Stimulated activated memory B cell treated with anti-CD40 and anti-IgM and Interleukin-4, amounts not matched to agents 10 μg/mL and 1 μg/mL and 100 μg/mL, for 72 hours (primary cell): ENCODE measurements at regions not wholly inside any gene's neighbourhood (a gene's known extent, or its start where the extent isn't known, plus 50 kb on each side); places are given as distances from the start of the nearest gene placed in this dataset.
A peak's percentile ranks its signal among the peaks of the same experiment; 100 is the strongest.
"Not testable (repeated sequence)": the region's sequence is repeated elsewhere in the genome, so short reads cannot be mapped to it uniquely, and the experiment has no call there.

Experiments
- ATAC-seq: fragments of 150-1000 bp; cut with Tn5 transposase; 2 replicates; pipeline ENCODE4 v1.10.0; 2021
- H3K27ac Mint-ChIP-seq: one replicate; pipeline ENCODE4 v1.8.0; 2022; ENCODE audit warnings: mild to moderate bottlenecking, mixed read lengths
- H3K27me3 Mint-ChIP-seq: one replicate; pipeline ENCODE4 v1.8.0; 2022; ENCODE audit warnings: mixed read lengths
- H3K36me3 Mint-ChIP-seq: one replicate; pipeline ENCODE4 v1.8.0; 2022; ENCODE audit warnings: mixed read lengths
- H3K4me1 Mint-ChIP-seq: one replicate; pipeline ENCODE4 v1.8.0; 2022; ENCODE audit warnings: mixed read lengths
- H3K4me3 Mint-ChIP-seq: one replicate; pipeline ENCODE4 v1.8.0; 2022; ENCODE audit warnings: mild to moderate bottlenecking, moderate library complexity, mixed read lengths
- H3K9me3 Mint-ChIP-seq: one replicate; pipeline ENCODE4 v1.8.0; 2022; ENCODE audit warnings: mixed read lengths

DNA sequence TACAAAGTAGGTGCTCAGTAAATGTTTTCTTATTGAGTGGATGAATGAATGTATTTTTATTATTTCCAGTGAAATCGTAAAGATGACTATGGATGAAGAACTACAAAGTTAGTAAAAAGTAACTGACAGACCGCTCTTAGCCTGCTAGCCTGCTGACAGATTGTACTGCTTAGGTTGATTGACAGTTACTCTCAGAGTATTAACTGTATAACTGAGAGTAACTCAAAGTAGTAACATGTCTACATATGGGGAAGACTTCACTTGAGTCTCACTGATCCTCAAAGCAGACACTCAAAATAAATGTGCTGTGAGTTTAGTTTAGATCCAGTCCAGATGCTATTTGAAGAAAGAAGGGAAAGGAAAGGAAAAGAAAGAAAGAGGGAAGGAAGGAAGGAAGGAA lies 272.3 kb upstream of the AMIGO2 start:
- Mint-ChIP-seq H3K4me3 (peak overlapping the region; percentile 50), H3K4me1 (peaks cover 63% of the 10 kb centered on the region), H3K27ac (peak overlapping the region; percentile 94), H3K27me3 (no peaks in the 10 kb centered on the region), H3K9me3 (peaks cover 9% of the 10 kb centered on the region), H3K36me3 (peaks cover 26% of the 10 kb centered on the region)
- no peak for ATAC-seq

DNA sequence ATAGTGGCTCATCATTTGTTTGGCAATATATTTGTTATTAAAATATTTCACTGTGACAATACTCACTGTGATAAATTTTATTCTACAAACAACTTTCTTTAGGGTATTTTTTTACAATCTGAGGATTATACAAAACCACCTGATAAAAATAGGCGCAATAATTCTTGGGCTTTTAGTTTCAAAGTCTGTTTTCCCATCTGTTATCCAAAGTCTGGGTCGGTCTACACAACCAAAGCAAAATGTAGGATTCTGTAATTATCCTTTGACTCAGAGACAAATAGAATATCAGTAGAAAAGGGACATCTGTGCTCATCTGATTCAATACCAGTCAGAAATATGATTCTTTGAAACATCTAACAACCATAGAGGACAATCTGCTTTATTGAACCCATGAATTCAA lies 271.8 kb upstream of the AMIGO2 start:
- H3K4me3 Mint-ChIP-seq = no peak overlapping the region
- peak overlapping the region; percentile 94 for H3K27ac Mint-ChIP-seq
- H3K4me1 Mint-ChIP-seq = peaks cover 58% of the 10 kb centered on the region
- ATAC-seq = no peak
- no peaks in the 10 kb centered on the region for H3K27me3 Mint-ChIP-seq
- peaks cover 21% of the 10 kb centered on the region for H3K36me3 Mint-ChIP-seq
- H3K9me3 Mint-ChIP-seq = peaks cover 6% of the 10 kb centered on the region

DNA sequence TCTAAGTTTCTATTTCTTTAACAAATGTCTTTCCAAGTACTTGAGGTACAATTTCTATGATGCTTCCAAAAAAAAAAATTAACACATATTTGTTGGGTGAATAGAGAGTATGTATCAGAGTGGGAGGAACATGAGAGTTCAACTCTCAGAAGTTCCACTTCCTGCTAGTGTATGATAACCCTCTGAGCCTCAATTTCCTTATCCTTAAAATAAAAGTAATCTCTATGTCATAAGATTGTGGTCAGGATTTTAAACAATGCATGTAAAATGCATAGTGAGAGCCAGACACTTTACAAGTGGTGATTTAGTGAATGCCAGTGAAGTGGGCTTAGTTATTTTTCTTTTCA lies 270.3 kb upstream of the AMIGO2 start:
- H3K4me1 Mint-ChIP-seq = peaks cover 43% of the 10 kb centered on the region
- no peaks in the 10 kb centered on the region for H3K27me3 Mint-ChIP-seq
- H3K9me3 Mint-ChIP-seq = peaks cover 3% of the 10 kb centered on the region
- peak; percentile 66 for ATAC-seq
- no peak overlapping the region for H3K4me3 Mint-ChIP-seq
- H3K27ac Mint-ChIP-seq = peak overlapping the region; percentile 92
- peaks cover 15% of the 10 kb centered on the region for H3K36me3 Mint-ChIP-seq

GRCh38 chr12:47349137-47350061 lies 269.6 kb upstream of the AMIGO2 start:
- Mint-ChIP-seq H3K27me3 (no peaks in the 10 kb centered on the region), H3K27ac (peak overlapping the region; percentile 92), H3K36me3 (peaks cover 15% of the 10 kb centered on the region), H3K4me3 (peak overlapping the region; percentile 12), H3K9me3 (peaks cover 3% of the 10 kb centered on the region), H3K4me1 (peaks cover 42% of the 10 kb centered on the region)
- ATAC-seq = peak; percentile 90

DNA sequence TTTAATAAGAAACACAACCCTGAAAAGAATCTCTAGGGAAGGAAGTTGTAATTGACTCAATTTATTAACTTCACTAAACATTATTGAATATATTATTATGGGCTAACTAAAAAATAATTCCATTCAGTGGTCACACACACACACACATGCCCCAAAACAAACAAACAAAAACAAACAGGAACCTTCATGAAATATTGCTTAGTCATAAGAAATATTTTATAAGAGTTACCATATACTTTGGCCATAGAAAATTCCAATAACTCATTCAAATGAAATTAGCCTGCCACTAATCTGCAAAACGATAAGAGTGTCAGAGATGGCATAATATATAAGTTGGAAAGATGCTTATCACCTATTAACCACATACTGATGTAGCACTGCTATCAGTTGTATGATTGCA lies 268.4 kb upstream of the AMIGO2 start:
- H3K27ac Mint-ChIP-seq = peak overlapping the region; percentile 92
- peaks cover 32% of the 10 kb centered on the region for H3K4me1 Mint-ChIP-seq
- no peaks in the 10 kb centered on the region for H3K27me3 Mint-ChIP-seq
- peaks cover 3% of the 10 kb centered on the region for H3K9me3 Mint-ChIP-seq
- no peak for ATAC-seq
- H3K4me3 Mint-ChIP-seq = no peak overlapping the region
- peaks cover 6% of the 10 kb centered on the region for H3K36me3 Mint-ChIP-seq

DNA sequence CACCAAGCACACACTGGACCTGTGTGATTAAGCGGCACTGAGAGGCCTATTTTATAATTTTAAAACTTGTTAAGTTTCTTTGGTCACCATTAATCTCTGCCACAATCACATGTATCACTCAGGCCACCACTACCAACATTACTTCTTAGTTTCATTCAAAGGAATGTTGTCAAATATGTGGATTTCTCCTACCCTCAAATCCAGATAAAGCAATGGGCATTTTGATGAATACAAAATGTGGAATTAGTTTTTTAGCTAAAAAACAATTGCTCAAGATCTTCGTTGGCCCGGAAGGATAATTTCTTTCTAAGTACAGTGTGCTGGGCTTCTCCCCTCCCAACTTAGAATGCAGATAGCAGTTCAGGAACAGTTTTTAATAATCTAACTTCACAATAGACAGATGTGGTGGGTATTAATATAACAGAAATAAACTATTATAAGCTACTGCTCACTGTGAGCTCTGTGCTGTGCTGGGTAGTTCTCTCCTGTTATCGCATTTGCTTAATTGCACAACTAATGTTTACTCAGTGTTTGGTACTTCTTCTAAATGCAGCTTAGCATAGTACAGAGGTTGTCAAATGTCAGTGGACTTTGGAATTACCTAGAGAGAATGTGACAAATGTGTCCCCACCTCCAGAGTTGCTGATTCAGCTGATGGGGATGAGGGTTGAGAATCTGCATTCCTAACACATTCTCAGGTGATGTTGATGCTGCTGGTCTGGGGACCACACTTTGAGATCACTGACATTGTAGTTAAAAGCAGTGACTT lies 266.7 kb upstream of the AMIGO2 start:
- H3K36me3 Mint-ChIP-seq = no peaks in the 10 kb centered on the region
- no peak overlapping the region for H3K4me3 Mint-ChIP-seq
- H3K27ac Mint-ChIP-seq = no peak overlapping the region
- no peaks in the 10 kb centered on the region for H3K9me3 Mint-ChIP-seq
- peaks cover 21% of the 10 kb centered on the region for H3K4me1 Mint-ChIP-seq
- H3K27me3 Mint-ChIP-seq = no peaks in the 10 kb centered on the region
- ATAC-seq = no peak

DNA sequence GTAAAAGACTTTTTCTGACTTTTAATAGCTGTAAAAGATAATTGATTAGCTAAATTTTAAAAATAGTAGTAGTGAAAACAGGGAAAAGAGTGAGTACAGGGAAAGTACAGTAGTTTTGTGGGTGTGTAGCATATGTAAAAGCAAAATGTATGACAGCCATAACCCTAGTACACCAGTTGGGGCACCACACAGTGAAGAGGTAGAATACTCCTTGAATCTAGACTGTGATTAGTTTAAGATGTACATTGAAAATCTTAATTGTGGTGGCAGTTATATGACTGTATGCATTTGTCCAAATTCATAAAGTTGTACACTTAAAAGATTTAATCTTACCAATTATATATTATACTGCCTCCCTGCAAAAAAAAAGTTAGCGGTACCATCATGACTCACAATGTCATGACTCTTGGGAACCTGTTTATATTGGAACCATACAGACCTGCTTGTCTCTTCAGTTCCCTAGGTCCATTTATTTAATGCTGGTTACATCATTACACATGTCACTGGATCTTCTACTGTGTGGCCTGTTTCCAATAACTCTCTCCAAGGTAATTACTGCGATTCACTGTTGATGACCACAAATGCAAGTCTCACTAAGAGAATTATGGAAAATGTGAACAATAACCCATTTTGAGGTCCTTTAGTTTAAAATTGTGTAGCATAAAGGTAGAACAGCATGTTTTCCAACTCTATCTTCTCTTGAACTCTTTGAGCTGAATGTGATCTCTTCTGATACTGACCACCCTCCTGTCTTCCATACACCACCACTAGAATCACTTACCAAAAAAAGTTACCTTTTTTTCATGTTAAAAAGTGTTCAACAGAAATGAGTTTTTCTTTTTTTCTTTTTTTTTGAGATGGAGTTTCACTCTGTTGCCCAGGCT lies 264.2 kb upstream of the AMIGO2 start:
- peaks cover under 1% of the 10 kb centered on the region for H3K4me1 Mint-ChIP-seq
- no peak overlapping the region for H3K27ac Mint-ChIP-seq
- no peaks in the 10 kb centered on the region for H3K27me3 Mint-ChIP-seq
- no peak for ATAC-seq
- H3K36me3 Mint-ChIP-seq = peaks cover under 1% of the 10 kb centered on the region
- no peak overlapping the region for H3K4me3 Mint-ChIP-seq
- H3K9me3 Mint-ChIP-seq = no peaks in the 10 kb centered on the region

DNA sequence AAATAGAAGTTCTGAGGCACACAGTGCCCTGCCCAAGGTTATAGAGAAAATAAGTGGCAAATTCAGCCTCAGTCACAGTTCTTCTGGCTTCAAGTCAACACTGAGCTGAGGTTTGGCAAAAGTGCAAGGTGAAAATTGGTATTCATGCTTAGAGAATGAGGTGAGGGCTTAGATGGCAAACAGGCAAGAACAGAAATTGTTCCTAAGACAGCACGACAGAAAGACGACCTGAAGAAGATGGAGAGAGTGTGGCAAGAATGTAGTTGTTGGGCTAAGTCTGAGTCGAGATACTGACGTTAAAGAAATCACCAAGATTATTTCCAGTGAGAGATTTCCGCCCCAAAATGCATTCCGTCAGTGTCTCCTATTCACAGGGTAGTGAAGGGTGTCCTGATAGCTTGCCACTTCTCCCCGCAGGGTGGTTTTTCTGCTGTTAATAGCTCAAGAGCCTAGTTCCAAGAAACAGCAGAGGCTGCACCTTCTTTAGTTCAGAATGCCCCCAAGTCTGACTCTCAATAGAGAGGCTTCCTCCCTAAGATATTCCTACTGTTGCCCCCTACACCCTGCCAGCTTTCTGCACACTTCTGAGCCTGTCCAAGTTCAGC lies 260.8 kb upstream of the AMIGO2 start:
- Mint-ChIP-seq H3K4me3 (no peak overlapping the region), H3K4me1 (peaks cover 8% of the 10 kb centered on the region), H3K36me3 (peaks cover 22% of the 10 kb centered on the region), H3K9me3 (peaks cover 11% of the 10 kb centered on the region), H3K27ac (no peak overlapping the region), H3K27me3 (no peaks in the 10 kb centered on the region)
- no peak for ATAC-seq

DNA sequence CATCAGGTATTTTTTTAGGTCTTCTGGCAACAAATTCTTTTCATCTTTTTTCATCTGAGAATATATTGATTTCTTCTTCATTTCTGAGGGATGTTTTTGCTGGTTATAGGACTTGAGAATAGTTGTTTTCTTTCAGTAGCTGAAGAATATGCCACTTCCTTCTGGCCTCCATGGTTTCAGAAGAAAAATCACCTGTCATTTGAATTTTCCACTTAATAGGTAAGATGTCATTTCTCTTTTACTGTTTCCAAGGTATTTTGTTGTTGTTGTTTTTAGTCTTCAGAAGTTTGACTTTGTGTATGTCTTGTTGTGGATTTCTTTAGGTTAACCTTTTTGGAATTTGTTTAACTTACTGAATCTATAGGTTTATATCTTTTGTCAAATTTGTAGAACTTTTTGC lies 257.8 kb upstream of the AMIGO2 start:
- Mint-ChIP-seq H3K27ac (no peak overlapping the region), H3K4me1 (peaks cover 8% of the 10 kb centered on the region), H3K36me3 (peaks cover 22% of the 10 kb centered on the region), H3K4me3 (no peak overlapping the region), H3K9me3 (peaks cover 11% of the 10 kb centered on the region), H3K27me3 (no peaks in the 10 kb centered on the region)
- no peak for ATAC-seq

DNA sequence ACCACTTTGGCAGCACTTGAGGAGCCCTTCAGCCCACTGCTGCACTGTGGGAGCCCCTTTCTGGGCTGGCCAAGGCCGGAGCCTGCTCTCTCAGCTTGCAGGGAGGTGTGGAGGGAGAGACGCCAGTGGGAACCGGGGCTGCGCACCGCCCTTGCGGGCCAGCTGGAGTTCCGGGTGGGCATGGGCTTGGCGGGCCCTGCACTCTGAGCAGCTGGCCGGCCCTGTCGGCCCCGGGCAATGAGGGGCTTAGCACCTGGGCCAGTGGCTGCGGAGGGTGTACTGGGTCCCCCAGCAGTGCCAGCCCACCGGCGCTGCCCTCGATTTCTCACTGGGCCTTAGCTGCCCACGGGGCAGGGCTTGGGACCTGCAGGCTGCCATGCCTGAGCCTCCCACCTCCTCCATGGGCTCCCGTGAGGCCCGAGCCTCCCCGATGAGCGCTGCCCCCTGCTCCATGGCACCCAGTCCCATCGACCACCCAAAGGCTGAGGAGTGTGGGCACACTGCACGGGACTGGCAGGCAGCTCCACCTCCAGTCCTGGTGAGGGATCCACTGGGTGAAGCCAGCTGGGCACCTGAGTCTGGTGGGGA lies 253.6 kb upstream of the AMIGO2 start:
- not testable (repeated sequence) for H3K4me3 Mint-ChIP-seq, ATAC-seq, H3K27me3 Mint-ChIP-seq, H3K27ac Mint-ChIP-seq
- peaks cover 16% of the 10 kb centered on the region for H3K36me3 Mint-ChIP-seq
- peaks cover 13% of the 10 kb centered on the region for H3K9me3 Mint-ChIP-seq
- peaks cover 17% of the 10 kb centered on the region for H3K4me1 Mint-ChIP-seq

DNA sequence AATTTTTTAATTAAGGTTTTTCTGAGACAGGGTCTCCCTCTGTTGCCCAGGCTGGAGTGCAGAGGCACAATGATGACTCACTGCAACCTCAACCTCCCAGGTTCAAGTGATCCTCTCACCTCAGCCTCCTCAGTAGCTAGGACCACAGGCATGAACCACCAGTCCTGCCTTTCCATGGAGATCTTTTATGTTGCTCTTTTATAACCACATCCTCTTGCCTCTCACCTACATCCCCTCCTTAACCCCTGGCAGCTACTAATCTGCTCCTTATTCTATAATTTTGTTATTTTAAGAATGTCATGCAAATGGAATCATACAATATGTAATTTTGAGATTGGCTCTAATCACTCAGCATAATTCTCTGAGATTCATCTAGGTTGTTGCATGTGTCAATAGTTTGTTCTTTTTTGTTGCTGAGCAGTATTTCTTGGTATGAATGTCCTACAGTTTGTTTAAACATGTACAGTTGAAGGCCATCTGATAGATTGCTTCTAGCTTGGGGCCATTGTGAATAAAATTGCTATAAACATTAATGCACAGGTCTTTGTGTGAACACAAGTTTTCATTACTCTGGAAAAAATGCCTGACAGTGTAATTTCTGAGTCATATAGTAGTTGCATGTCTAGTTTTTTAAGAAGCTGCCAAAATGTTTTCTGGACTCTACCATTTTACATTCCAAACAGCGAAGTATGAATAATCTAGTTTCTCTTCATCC lies 249.2 kb upstream of the AMIGO2 start:
- Mint-ChIP-seq H3K4me1 (peaks cover 9% of the 10 kb centered on the region), H3K27me3 (no peaks in the 10 kb centered on the region), H3K27ac (no peak overlapping the region), H3K36me3 (no peaks in the 10 kb centered on the region), H3K9me3 (peaks cover 2% of the 10 kb centered on the region), H3K4me3 (no peak overlapping the region)
- ATAC-seq = no peak

DNA sequence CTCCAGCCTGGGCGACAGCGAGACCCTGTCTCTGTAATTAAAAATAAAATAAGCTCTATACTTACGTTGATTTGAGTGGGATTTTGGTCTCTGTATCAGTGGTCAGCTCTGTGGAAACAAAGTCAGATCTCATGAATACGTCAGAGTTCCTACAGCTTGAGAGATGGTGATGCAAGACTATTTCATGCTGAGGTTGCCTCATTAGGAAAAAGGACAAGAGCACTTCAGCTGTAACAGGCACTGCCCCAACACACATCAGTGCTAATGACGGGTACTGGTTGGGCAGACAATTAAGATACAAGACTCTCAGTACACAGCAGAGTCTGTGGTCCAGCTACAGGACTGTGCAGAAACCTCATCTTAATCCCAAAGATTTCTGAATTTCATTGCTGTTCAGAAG lies 246.4 kb upstream of the AMIGO2 start:
- Mint-ChIP-seq H3K4me1 (peaks cover 9% of the 10 kb centered on the region), H3K27ac (no peak overlapping the region), H3K27me3 (no peaks in the 10 kb centered on the region)

GRCh38 chr12:47323802-47324201 lies 244.0 kb upstream of the AMIGO2 start:
- Mint-ChIP-seq H3K36me3 (no peaks in the 10 kb centered on the region), H3K27me3 (no peaks in the 10 kb centered on the region), H3K9me3 (peaks cover 2% of the 10 kb centered on the region), H3K27ac (no peak overlapping the region), H3K4me1 (peaks cover 11% of the 10 kb centered on the region), H3K4me3 (no peak overlapping the region)
- ATAC-seq = no peak

More for the DNA sequence above, 246.4 kb upstream of the AMIGO2 start:
- H3K9me3 Mint-ChIP-seq = peaks cover 2% of the 10 kb centered on the region
- no peaks in the 10 kb centered on the region for H3K36me3 Mint-ChIP-seq
- ATAC-seq = no peak
- no peak overlapping the region for H3K4me3 Mint-ChIP-seq

DNA sequence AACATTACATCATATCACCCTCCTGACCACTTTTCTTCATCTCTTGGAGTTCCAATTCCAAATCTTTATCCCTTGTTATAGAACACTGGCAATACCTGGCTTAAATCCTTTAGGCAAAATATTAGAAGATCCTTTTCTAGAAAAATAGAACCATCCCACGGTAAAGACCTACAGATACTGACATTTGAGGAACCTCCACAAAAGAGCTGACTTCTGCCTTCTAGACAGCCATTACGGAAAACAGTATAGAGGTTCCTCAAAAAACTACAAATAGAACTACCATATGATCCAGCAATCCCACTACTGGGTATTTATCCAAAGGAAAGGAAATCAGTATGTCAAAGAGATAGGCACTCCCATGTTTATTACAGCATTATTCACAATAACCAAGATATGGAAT lies 241.7 kb upstream of the AMIGO2 start:
- ATAC-seq = no peak
- Mint-ChIP-seq H3K4me3 (no peak overlapping the region), H3K9me3 (no peaks in the 10 kb centered on the region), H3K4me1 (peaks cover 22% of the 10 kb centered on the region), H3K36me3 (no peaks in the 10 kb centered on the region), H3K27ac (peak overlapping the region; percentile 31), H3K27me3 (no peaks in the 10 kb centered on the region)
